DND-41 (cell line): ENCODE measurements at regions not wholly inside any gene's neighbourhood (a gene's known extent, or its start where the extent isn't known, plus 50 kb on each side); places are given as distances from the start of the nearest gene placed in this dataset.

Experiments used
- EZH2 ChIP-seq: IDR thresholded peaks from 3 replicates; pipeline ENCODE4 v1.6.1; 2012; ENCODE audit warnings: borderline replicate concordance, low read depth, mild to moderate bottlenecking, moderate library complexity, low read length, inconsistent platforms; ENCODE audit not compliant: severe bottlenecking
- TF ChIP-seq, protein P1 (sequence below): IDR thresholded peaks from 2 replicates; pipeline ENCODE4 v1.5.1; 2012; ENCODE audit warnings: borderline replicate concordance, low read length, moderate library complexity, mild to moderate bottlenecking; ENCODE audit not compliant: poor library complexity, severe bottlenecking; ENCODE audit errors: extremely low read depth

GRCh38 chr2:221133941-221134340 lies 438.2 kb downstream of the EPHA4 start:
- TF ChIP-seq, protein P1, sequence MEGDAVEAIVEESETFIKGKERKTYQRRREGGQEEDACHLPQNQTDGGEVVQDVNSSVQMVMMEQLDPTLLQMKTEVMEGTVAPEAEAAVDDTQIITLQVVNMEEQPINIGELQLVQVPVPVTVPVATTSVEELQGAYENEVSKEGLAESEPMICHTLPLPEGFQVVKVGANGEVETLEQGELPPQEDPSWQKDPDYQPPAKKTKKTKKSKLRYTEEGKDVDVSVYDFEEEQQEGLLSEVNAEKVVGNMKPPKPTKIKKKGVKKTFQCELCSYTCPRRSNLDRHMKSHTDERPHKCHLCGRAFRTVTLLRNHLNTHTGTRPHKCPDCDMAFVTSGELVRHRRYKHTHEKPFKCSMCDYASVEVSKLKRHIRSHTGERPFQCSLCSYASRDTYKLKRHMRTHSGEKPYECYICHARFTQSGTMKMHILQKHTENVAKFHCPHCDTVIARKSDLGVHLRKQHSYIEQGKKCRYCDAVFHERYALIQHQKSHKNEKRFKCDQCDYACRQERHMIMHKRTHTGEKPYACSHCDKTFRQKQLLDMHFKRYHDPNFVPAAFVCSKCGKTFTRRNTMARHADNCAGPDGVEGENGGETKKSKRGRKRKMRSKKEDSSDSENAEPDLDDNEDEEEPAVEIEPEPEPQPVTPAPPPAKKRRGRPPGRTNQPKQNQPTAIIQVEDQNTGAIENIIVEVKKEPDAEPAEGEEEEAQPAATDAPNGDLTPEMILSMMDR: no peak
- no peak for TF ChIP-seq EZH2
